Pulmonary artery endothelial cell (primary cell): ENCODE measurements at regions not wholly inside any gene's neighbourhood (a gene's known extent, or its start where the extent isn't known, plus 50 kb on each side); places are given as distances from the start of the nearest gene placed in this dataset.

ENCODE experiments used
- DNase-seq: peaks from one replicate; pipeline ENCODE4 v3.0.0-alpha.2; 2011; ENCODE audit warnings: low read depth, low spot score

- no peak for DNase-seq
Measured at GRCh38 chr6:163729127-163729872, 314.8 kb downstream of the QKI start.

- DNase-seq, result no peak
Measured at GRCh38 chr6:163728442-163729126, 314.1 kb downstream of the QKI start.

- no peak for DNase-seq
Measured at GRCh38 chr6:163726037-163726695, 311.6 kb downstream of the QKI start.

GRCh38 chr6:163725008-163725941 is 310.8 kb downstream of the QKI start:
- DNase-seq, result no peak

- DNase-seq, result no peak
Measured at GRCh38 chr6:163724196-163724595, 309.7 kb downstream of the QKI start.

DNA sequence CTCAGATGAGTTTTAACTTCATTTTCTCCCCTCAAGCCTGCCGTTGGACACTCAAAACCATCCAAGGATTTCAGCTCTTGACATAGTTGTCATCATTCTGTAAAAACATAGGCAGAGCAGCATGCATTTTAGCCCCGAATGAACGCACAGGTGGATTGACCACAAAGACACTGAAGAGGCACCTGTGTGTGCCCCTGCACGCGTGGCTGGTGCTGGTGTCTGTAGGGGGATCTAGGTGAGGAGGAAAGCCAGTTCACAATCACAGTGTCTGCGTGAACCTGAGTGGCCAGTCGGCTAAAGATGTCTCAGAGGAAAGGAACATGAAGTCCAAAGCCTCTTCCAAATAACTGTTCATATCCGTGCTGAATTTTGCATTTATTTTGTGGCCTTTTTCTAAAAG is 309.2 kb downstream of the QKI start:
- DNase-seq, result no peak

DNA sequence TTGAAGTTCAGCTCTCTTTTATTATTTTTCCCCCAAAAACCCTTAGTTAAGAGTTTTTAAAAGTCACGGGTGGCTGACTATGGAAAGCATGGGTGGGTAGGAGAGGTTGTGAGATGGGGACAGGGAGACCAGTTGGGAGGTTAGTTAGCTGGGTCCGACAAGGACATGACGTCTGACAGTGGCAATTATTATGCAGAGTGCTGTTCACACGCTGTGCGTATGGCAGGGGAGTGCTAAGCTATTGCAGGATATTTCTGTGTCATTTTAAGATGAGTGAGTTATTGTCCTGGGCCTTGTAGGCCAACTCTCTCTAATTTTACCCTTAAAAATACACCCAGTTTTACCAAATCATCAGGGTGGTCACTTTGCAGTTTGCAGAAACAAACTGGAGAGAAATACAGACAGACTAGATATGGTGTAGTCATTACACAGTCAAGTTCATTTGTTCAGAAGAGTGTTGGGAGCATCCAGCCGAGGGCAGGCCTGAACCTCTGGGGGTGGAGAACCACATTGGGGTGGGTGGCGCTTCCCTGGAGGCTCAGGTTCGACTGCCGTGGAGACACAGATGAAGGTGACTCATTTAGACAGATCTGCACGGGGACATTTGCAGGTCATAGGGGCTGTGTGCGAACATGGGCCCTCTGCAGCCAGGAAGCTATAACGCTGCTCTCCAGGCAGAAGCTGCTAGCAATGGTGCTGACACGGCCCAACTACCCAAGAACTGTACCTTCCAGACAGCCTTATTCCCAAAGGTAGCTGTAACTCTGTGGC is 307.6 kb downstream of the QKI start:
- no peak for DNase-seq

- DNase-seq, result no peak
Measured at GRCh38 chr6:163721435-163721834, 306.9 kb downstream of the QKI start.

- no peak for DNase-seq
Measured at GRCh38 chr6:163720460-163721235, 306.1 kb downstream of the QKI start.

GRCh38 chr6:163720005-163720404 is 305.5 kb downstream of the QKI start:
- no peak for DNase-seq

- no peak for DNase-seq
Measured at GRCh38 chr6:163719028-163719742, 304.7 kb downstream of the QKI start.

DNA sequence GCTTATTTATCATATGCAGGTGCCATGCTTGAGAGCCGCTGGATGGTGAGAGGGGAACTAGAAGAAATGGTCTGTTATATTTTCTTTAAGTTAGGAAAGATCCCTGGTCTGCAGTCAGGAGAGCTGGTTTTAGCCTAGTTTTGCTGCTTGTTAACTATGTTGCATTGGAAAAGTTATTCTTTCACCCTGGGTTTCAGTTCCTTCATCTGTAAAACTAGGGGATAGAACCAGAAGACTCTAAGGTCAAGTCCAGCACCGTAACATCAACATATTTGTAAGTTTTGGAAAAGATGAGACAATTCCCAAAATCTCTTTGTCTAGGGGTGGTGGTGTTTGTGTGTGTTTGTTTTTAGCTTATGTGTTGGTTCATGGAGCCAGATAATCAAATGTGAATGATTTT is 304.0 kb downstream of the QKI start:
- DNase-seq, result no peak

DNA sequence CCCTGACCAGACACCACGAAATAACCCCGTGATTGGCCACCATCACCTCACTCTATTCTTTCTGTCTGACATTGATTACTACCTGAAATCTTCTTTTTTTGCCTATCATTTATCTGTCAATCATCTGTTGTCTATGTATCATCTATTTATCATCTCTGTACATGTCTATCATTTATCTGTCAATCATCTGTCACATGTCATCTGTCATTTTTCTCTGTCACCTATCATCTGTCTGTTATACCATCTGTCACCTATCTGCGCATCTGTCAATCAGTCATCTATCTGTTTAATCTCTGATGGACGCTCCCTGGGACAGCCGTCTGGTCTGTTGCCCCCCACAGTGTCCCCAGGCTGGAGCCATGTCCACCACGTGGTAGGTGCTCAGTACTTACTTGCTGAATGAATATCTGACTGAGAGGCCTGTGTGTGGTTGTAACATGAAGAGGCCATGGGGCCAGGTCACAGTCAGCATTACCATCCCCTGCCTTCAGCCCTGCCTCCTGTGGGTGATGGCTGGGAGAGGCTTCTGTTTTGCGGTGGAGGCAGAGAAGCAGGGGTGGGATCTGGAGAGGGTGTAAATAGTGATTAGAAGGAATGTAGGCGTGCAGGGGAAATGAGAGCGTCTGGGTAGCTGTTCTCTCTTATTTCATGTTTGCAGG is 302.7 kb downstream of the QKI start:
- DNase-seq, result no peak

GRCh38 chr6:163716690-163717089 is 302.2 kb downstream of the QKI start:
- no peak for DNase-seq

GRCh38 chr6:163715846-163716245 is 301.3 kb downstream of the QKI start:
- no peak for DNase-seq

GRCh38 chr6:163714179-163714578 is 299.7 kb downstream of the QKI start:
- DNase-seq, result no peak

- no peak for DNase-seq
Measured at GRCh38 chr6:163712981-163713380, 298.5 kb downstream of the QKI start.

DNA sequence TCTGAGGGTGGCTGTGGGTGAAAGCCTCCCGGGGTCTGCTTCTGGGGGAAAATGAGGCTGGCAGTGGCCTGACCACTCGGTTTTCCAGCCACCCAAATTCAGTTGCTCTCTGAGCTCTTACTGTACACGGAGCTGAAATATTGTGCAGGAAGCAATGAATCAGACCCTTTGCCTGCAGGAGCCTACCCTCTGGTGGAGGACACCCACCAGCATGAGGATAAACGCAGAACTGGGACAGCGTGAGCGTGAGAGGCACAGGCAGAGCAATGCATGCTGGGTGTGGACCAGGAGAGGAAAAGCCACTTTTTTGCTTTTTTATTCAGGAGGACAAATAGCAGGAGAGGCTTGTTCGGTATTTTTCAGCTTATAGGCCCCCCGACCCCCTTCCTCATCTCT is 298.0 kb downstream of the QKI start:
- no peak for DNase-seq
